GM23338 (cell line): ENCODE measurements at regions not wholly inside any gene's neighbourhood (a gene's known extent, or its start where the extent isn't known, plus 50 kb on each side); places are given as distances from the start of the nearest gene placed in this dataset.

ENCODE experiments used
- ATAC-seq: fragments of 200-7000 bp; cut with Tn5 transposase; 3 replicates; pipeline ENCODE4 v1.9.1; 2020
- DNase-seq: peaks from one replicate; pipeline ENCODE4 v3.0.0-alpha.2; 2015; ENCODE audit warnings: low spot score
- H2AFZ ChIP-seq: fragments of 200-600 bp; sonication (generic); 2 replicates; pipeline ENCODE4 v1.8.0; 2016; ENCODE audit warnings: antibody characterized with exemption, mild to moderate bottlenecking, moderate library complexity
- H3F3A ChIP-seq: fragments of 200-600 bp; sonication (generic); replicated peaks from 2 replicates; pipeline ENCODE4 v1.8.0; 2017; ENCODE audit warnings: antibody characterized with exemption, mixed run types, low read depth
- H3K27ac ChIP-seq: fragments of 200-600 bp; sonication (generic); 2 replicates; pipeline ENCODE4 v1.6.1; 2016; ENCODE audit warnings: low read depth
- H3K27me3 ChIP-seq: fragments of 200-600 bp; sonication (generic); 2 replicates; pipeline ENCODE4 v1.8.0; 2016; ENCODE audit warnings: mild to moderate bottlenecking, mixed run types, moderate library complexity; ENCODE audit not compliant: insufficient read depth
- H3K36me3 ChIP-seq: fragments of 200-600 bp; sonication (generic); 2 replicates; pipeline ENCODE4 v1.8.0; 2016; ENCODE audit warnings: mild to moderate bottlenecking; ENCODE audit not compliant: insufficient read depth
- H3K4me1 ChIP-seq: fragments of 200-600 bp; sonication (generic); 2 replicates; pipeline ENCODE4 v1.8.0; 2016; ENCODE audit warnings: mild to moderate bottlenecking, moderate library complexity; ENCODE audit not compliant: insufficient read depth
- H3K4me2 ChIP-seq: fragments of 200-600 bp; sonication (generic); 2 replicates; pipeline ENCODE4 v1.7.1; 2017; ENCODE audit warnings: mixed run types
- H3K4me3 ChIP-seq: fragments of 200-600 bp; sonication (generic); 2 replicates; pipeline ENCODE4 v1.6.1; 2016; ENCODE audit warnings: mixed run types
- H3K79me2 ChIP-seq: fragments of 200-600 bp; sonication (generic); replicated peaks from 2 replicates; pipeline ENCODE4 v1.8.0; 2017; ENCODE audit warnings: mild to moderate bottlenecking; ENCODE audit not compliant: insufficient read depth
- H3K9me2 ChIP-seq: fragments of 200-600 bp; sonication (generic); 2 replicates; pipeline ENCODE4 v1.8.0; 2017; ENCODE audit not compliant: insufficient read depth
- H4K20me1 ChIP-seq: fragments of 200-600 bp; sonication (generic); replicated peaks from 2 replicates; pipeline ENCODE4 v1.8.0; 2017; ENCODE audit warnings: mild to moderate bottlenecking; ENCODE audit not compliant: insufficient read depth
- H3K27ac Mint-ChIP-seq: 2 replicates; pipeline ENCODE4 v1.8.0; 2020; ENCODE audit warnings: inconsistent platforms, mild to moderate bottlenecking, moderate library complexity, mixed read lengths
- H3K27me3 Mint-ChIP-seq: 3 replicates; pipeline ENCODE4 v1.8.0; 2022; ENCODE audit warnings: low read depth, mild to moderate bottlenecking, moderate library complexity, mixed read lengths, inconsistent platforms; ENCODE audit not compliant: insufficient read depth, poor library complexity
- H3K36me3 Mint-ChIP-seq: 3 replicates; pipeline ENCODE4 v1.8.0; 2021; ENCODE audit warnings: low read depth, mild to moderate bottlenecking, inconsistent platforms, moderate library complexity, mixed read lengths
- H3K4me1 Mint-ChIP-seq: 3 replicates; pipeline ENCODE4 v1.8.0; 2020; ENCODE audit warnings: mild to moderate bottlenecking, inconsistent platforms, mixed read lengths
- H3K4me3 Mint-ChIP-seq: 3 replicates; pipeline ENCODE4 v1.8.0; 2021; ENCODE audit warnings: moderate library complexity, mild to moderate bottlenecking, inconsistent platforms, mixed read lengths
- H3K9me3 Mint-ChIP-seq: 3 replicates; pipeline ENCODE4 v1.8.0; 2020; ENCODE audit warnings: moderate library complexity, mild to moderate bottlenecking, inconsistent platforms, mixed read lengths
- CREB1 ChIP-seq: fragments of 250-450 bp; sonication (Bioruptor Pico); IDR thresholded peaks from 2 replicates; pipeline ENCODE4 v1.5.0; 2020; ENCODE audit warnings: low read depth, mild to moderate bottlenecking, moderate library complexity
- EZH2phosphoT487 ChIP-seq: fragments of 200-600 bp; sonication (generic); IDR thresholded peaks from one replicate; pipeline ENCODE4 v1.8.1; 2018; ENCODE audit warnings: antibody characterized with exemption; ENCODE audit not compliant: unreplicated experiment
- STAT1 ChIP-seq: IDR thresholded peaks from one replicate; pipeline ENCODE4 v1.6.1; 2016; ENCODE audit warnings: antibody characterized with exemption; ENCODE audit not compliant: unreplicated experiment
- TF ChIP-seq, protein P1 (sequence below): fragments of 250-450 bp; sonication (Bioruptor Pico); IDR thresholded peaks from 2 replicates; pipeline ENCODE4 v1.5.0; 2020; ENCODE audit warnings: mild to moderate bottlenecking, moderate library complexity
- TF ChIP-seq, protein P2 (sequence below), 2 experiments: fragments of 200-600 bp in 1 of 2; sonication (generic) in 1 of 2; conservative IDR thresholded peaks; 2 replicates each; pipeline versions ENCODE4 v1.5.1 to v1.6.1; 2016 to 2017; ENCODE audit warnings: antibody characterized with exemption in 2 of 2, low read depth in 2 of 2, mild to moderate bottlenecking in 2 of 2, moderate library complexity in 1 of 2
- TF ChIP-seq, protein P3 (sequence below): IDR thresholded peaks from 2 replicates; pipeline ENCODE4 v1.6.1; 2016; ENCODE audit warnings: antibody characterized with exemption

DNA sequence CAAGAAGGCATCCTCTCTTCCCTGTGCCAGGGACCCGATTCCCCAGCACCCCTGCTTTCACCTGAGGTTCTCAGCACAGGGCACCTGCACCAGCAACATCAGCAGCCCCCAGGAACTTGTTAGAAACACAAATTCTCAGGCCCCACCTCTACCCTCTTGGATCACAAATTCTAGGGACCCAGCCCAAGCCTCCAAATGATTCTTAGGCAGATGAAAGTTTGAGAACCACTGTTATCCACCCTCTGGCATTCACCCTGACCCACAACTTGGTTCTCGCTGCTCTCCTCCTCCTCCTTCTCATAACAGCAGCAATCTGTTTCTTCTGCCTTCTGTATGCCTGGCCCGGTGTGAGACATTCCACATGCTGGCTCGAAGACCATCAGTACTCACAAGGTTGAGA is 60.3 kb upstream of the HIVEP3 start:
- Mint-ChIP-seq H3K4me1 (peaks cover 18% of the 10 kb centered on the region), H3K27me3 (peaks cover 9% of the 10 kb centered on the region), H3K9me3 (no peaks in the 10 kb centered on the region), H3K36me3 (no peaks in the 10 kb centered on the region), H3K4me3 (no peak overlapping the region), H3K27ac (no peak overlapping the region; the same call in 1 of the 2 replicates)
- Histone ChIP-seq H3K4me3 (no peak overlapping the region), H3F3A (no peaks in the 10 kb centered on the region), H3K79me2 (no peaks in the 10 kb centered on the region), H3K36me3 (no peaks in the 10 kb centered on the region), H3K4me1 (peaks cover 14% of the 10 kb centered on the region), H2AFZ (no peak overlapping the region), H4K20me1 (no peaks in the 10 kb centered on the region), H3K27ac (no peak overlapping the region), H3K4me2 (no peak overlapping the region), H3K27me3 (no peaks in the 10 kb centered on the region), H3K9me2 (0 out of 2 replicates have a peak, but pooled peaks cover 13% of the 10 kb centered on the region)
- ATAC-seq (no peak), DNase-seq (no peak)
- TF ChIP-seq CREB1 (CRISPR knock-in tag): no peak
- TF ChIP-seq, protein P1, sequence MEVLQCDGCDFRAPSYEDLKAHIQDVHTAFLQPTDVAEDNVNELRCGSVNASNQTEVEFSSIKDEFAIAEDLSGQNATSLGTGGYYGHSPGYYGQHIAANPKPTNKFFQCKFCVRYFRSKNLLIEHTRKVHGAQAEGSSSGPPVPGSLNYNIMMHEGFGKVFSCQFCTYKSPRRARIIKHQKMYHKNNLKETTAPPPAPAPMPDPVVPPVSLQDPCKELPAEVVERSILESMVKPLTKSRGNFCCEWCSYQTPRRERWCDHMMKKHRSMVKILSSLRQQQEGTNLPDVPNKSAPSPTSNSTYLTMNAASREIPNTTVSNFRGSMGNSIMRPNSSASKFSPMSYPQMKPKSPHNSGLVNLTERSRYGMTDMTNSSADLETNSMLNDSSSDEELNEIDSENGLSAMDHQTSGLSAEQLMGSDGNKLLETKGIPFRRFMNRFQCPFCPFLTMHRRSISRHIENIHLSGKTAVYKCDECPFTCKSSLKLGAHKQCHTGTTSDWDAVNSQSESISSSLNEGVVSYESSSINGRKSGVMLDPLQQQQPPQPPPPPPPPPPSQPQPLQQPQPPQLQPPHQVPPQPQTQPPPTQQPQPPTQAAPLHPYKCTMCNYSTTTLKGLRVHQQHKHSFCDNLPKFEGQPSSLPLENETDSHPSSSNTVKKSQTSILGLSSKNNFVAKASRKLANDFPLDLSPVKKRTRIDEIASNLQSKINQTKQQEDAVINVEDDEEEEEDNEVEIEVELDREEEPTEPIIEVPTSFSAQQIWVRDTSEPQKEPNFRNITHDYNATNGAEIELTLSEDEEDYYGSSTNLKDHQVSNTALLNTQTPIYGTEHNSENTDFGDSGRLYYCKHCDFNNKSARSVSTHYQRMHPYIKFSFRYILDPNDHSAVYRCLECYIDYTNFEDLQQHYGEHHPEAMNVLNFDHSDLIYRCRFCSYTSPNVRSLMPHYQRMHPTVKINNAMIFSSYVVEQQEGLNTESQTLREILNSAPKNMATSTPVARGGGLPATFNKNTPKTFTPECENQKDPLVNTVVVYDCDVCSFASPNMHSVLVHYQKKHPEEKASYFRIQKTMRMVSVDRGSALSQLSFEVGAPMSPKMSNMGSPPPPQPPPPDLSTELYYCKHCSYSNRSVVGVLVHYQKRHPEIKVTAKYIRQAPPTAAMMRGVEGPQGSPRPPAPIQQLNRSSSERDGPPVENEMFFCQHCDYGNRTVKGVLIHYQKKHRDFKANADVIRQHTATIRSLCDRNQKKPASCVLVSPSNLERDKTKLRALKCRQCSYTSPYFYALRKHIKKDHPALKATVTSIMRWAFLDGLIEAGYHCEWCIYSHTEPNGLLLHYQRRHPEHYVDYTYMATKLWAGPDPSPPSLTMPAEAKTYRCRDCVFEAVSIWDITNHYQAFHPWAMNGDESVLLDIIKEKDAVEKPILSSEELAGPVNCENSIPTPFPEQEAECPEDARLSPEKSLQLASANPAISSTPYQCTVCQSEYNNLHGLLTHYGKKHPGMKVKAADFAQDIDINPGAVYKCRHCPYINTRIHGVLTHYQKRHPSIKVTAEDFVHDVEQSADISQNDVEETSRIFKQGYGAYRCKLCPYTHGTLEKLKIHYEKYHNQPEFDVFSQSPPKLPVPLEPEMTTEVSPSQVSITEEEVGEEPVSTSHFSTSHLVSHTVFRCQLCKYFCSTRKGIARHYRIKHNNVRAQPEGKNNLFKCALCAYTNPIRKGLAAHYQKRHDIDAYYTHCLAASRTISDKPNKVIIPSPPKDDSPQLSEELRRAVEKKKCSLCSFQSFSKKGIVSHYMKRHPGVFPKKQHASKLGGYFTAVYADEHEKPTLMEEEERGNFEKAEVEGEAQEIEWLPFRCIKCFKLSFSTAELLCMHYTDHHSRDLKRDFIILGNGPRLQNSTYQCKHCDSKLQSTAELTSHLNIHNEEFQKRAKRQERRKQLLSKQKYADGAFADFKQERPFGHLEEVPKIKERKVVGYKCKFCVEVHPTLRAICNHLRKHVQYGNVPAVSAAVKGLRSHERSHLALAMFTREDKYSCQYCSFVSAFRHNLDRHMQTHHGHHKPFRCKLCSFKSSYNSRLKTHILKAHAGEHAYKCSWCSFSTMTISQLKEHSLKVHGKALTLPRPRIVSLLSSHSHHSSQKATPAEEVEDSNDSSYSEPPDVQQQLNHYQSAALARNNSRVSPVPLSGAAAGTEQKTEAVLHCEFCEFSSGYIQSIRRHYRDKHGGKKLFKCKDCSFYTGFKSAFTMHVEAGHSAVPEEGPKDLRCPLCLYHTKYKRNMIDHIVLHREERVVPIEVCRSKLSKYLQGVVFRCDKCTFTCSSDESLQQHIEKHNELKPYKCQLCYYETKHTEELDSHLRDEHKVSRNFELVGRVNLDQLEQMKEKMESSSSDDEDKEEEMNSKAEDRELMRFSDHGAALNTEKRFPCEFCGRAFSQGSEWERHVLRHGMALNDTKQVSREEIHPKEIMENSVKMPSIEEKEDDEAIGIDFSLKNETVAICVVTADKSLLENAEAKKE (CRISPR knock-in tag): no peak
- TF ChIP-seq, protein P2, sequence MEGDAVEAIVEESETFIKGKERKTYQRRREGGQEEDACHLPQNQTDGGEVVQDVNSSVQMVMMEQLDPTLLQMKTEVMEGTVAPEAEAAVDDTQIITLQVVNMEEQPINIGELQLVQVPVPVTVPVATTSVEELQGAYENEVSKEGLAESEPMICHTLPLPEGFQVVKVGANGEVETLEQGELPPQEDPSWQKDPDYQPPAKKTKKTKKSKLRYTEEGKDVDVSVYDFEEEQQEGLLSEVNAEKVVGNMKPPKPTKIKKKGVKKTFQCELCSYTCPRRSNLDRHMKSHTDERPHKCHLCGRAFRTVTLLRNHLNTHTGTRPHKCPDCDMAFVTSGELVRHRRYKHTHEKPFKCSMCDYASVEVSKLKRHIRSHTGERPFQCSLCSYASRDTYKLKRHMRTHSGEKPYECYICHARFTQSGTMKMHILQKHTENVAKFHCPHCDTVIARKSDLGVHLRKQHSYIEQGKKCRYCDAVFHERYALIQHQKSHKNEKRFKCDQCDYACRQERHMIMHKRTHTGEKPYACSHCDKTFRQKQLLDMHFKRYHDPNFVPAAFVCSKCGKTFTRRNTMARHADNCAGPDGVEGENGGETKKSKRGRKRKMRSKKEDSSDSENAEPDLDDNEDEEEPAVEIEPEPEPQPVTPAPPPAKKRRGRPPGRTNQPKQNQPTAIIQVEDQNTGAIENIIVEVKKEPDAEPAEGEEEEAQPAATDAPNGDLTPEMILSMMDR (conservative IDR thresholded peaks at IDR 0.05; ENCODE audit: low read depth in 2 of 2): no peak
- TF ChIP-seq, protein P3, sequence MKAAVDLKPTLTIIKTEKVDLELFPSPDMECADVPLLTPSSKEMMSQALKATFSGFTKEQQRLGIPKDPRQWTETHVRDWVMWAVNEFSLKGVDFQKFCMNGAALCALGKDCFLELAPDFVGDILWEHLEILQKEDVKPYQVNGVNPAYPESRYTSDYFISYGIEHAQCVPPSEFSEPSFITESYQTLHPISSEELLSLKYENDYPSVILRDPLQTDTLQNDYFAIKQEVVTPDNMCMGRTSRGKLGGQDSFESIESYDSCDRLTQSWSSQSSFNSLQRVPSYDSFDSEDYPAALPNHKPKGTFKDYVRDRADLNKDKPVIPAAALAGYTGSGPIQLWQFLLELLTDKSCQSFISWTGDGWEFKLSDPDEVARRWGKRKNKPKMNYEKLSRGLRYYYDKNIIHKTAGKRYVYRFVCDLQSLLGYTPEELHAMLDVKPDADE: no peak
- TF ChIP-seq STAT1: no peak
- TF ChIP-seq EZH2phosphoT487: no peak
